ENCODE measurements at regions not wholly inside any gene's neighbourhood (a gene's known extent, or its start where the extent isn't known, plus 50 kb on each side); places are given as distances from the start of the nearest gene placed in this dataset.

GRCh38 chr5:67350618-67351201, 154.1 kb upstream of the CD180 start:
- TF ChIP-seq EZH2 (IDR thresholded peaks at IDR 0.05; ENCODE audit: borderline replicate concordance, insufficient read depth, low read depth, low read length, poor library complexity, severe bottlenecking) (no peak), CTCF (IDR thresholded peaks at IDR 0.05) (no peak)
- ChIA-PET CTCF (interaction anchor here (1.3 kb wide), 1 partner anchor 903 kb away, joined by 3 read pairs; no protein-coding TSS in a partner anchor), POLR2A (no interaction called here)
- WGBS (ENCODE audit: insufficient coverage) = 35% methylated on average over 7 of the region's 12 CpGs
- Histone ChIP-seq H2AFZ (ENCODE audit: insufficient read depth, low read depth, low read length, poor library complexity, severe bottlenecking) (peak overlapping the region; percentile 49), H3K9ac (ENCODE audit: low read length) (no peak overlapping the region), H4K20me1 (ENCODE audit: control insufficient read depth, insufficient read depth, low read length, poor library complexity, severe bottlenecking) (no peaks in the 10 kb centered on the region), H3K27me3 (replicated peaks in 1 of 4; ENCODE audit: control extremely low read depth in 1 of 4, control insufficient read depth in 3 of 4, insufficient read depth in 4 of 4, low read length in 3 of 4) (peaks cover 0 to 6% (median 0%) of the 10 kb centered on the region in 4 experiments), H3K4me2 (replicated peaks; ENCODE audit: low read depth, low read length, poor library complexity, severe bottlenecking) (peak overlapping the region; percentile 49), H3K4me1 (ENCODE audit: control insufficient read depth in 2 of 2, insufficient read depth in 2 of 2, low read length in 2 of 2) (peaks cover 7 to 9% of the 10 kb centered on the region in 2 donors), H3K27ac (ENCODE audit: low read length in 2 of 2) (no peak overlapping the region), H3K36me3 (replicated peaks in 1 of 2; ENCODE audit: control extremely low read depth in 1 of 2, control insufficient read depth in 1 of 2, extremely low read depth in 1 of 2, insufficient read depth in 2 of 2, low read length in 1 of 2) (no peaks in the 10 kb centered on the region), H3K9me3 (ENCODE audit: control extremely low read depth in 1 of 3, control insufficient read depth in 2 of 3, insufficient read depth in 1 of 3, low read length in 2 of 3) (no peaks in the 10 kb centered on the region), H3K4me3 (ENCODE audit: control extremely low read depth in 1 of 5, extremely low read depth in 1 of 5, insufficient read depth in 1 of 5, low read depth in 2 of 5, low read length in 4 of 5) (no peak overlapping the region), H3K79me2 (ENCODE audit: control insufficient read depth, insufficient read depth, low read length) (no peaks in the 10 kb centered on the region)
- ATAC-seq (ENCODE audit: low read depth) = no peak
- no peak for DNase-seq
- Mint-ChIP-seq H3K4me1 (peaks cover 11% of the 10 kb centered on the region), H3K9me3 (ENCODE audit: insufficient read depth) (no peaks in the 10 kb centered on the region), H3K27me3 (peaks cover 13% of the 10 kb centered on the region), H3K27ac (no peak overlapping the region), H3K4me3 (peak overlapping the region; percentile 48)
- intact Hi-C loops (cut with micrococcal nuclease) = no loop called here

- H2AFZ ChIP-seq (ENCODE audit: insufficient read depth, low read depth, low read length, poor library complexity, severe bottlenecking) = peak overlapping the region; percentile 49
- intact Hi-C loops (cut with micrococcal nuclease) = no loop called here
- ChIA-PET CTCF (interaction anchor here (1.3 kb wide), 1 partner anchor 903 kb away, joined by 3 read pairs; no protein-coding TSS in a partner anchor), POLR2A (no interaction called here)
- peaks cover 0 to 6% (median 0%) of the 10 kb centered on the region in 4 experiments for H3K27me3 ChIP-seq (replicated peaks in 1 of 4; ENCODE audit: control extremely low read depth in 1 of 4, control insufficient read depth in 3 of 4, insufficient read depth in 4 of 4, low read length in 3 of 4)
- peak overlapping the region; percentile 49 for H3K4me2 ChIP-seq (replicated peaks; ENCODE audit: low read depth, low read length, poor library complexity, severe bottlenecking)
- Mint-ChIP-seq H3K27me3 (peaks cover 10% of the 10 kb centered on the region), H3K9me3 (ENCODE audit: insufficient read depth) (no peaks in the 10 kb centered on the region), H3K4me3 (peak overlapping the region; percentile 48), H3K27ac (no peak overlapping the region), H3K4me1 (peaks cover 11% of the 10 kb centered on the region)
- H4K20me1 ChIP-seq (ENCODE audit: control insufficient read depth, insufficient read depth, low read length, poor library complexity, severe bottlenecking) = no peaks in the 10 kb centered on the region
- peaks cover 0 to 2% (median 1%) of the 10 kb centered on the region in 3 donors for H3K9me3 ChIP-seq (ENCODE audit: control extremely low read depth in 1 of 3, control insufficient read depth in 2 of 3, insufficient read depth in 1 of 3, low read length in 2 of 3)
- no peak overlapping the region for H3K27ac ChIP-seq (ENCODE audit: low read length in 2 of 2)
- no peaks in the 10 kb centered on the region for H3K36me3 ChIP-seq (replicated peaks in 1 of 2; ENCODE audit: control extremely low read depth in 1 of 2, control insufficient read depth in 1 of 2, extremely low read depth in 1 of 2, insufficient read depth in 2 of 2, low read length in 1 of 2)
- H3K9ac ChIP-seq (ENCODE audit: low read length) = no peak overlapping the region
- WGBS (ENCODE audit: insufficient coverage) = 29% methylated on average over 5 of the region's 5 CpGs
- no peak for ATAC-seq (ENCODE audit: low read depth)
- H3K4me1 ChIP-seq (ENCODE audit: control insufficient read depth in 2 of 2, insufficient read depth in 2 of 2, low read length in 2 of 2) = peaks cover 7 to 9% of the 10 kb centered on the region in 2 donors
- no peak for DNase-seq
- H3K4me3 ChIP-seq (ENCODE audit: control extremely low read depth in 1 of 5, extremely low read depth in 1 of 5, insufficient read depth in 1 of 5, low read depth in 2 of 5, low read length in 4 of 5) = no peak overlapping the region
- no peaks in the 10 kb centered on the region for H3K79me2 ChIP-seq (ENCODE audit: control insufficient read depth, insufficient read depth, low read length)
- TF ChIP-seq CTCF (IDR thresholded peaks at IDR 0.05) (no peak), EZH2 (IDR thresholded peaks at IDR 0.05; ENCODE audit: borderline replicate concordance, insufficient read depth, low read depth, low read length, poor library complexity, severe bottlenecking) (no peak)
These were observed 153.6 kb upstream of the CD180 start for GRCh38 chr5:67350185-67350584.

Measured in B cell (primary cell).